ENCODE measurements at regions not wholly inside any gene's neighbourhood (a gene's known extent, or its start where the extent isn't known, plus 50 kb on each side); places are given as distances from the start of the nearest gene placed in this dataset.

GRCh38 chr12:124492879-124493808 is 74.3 kb downstream of the NCOR2 start:
- H3K4me1 ChIP-seq: peaks cover 34% of the 10 kb centered on the region
- H3K9me3 ChIP-seq: no peaks in the 10 kb centered on the region
- 74% methylated on average over 12 of the region's 17 CpGs for WGBS
- H3K36me3 ChIP-seq: peaks cover 40% of the 10 kb centered on the region
- DNase-seq (ENCODE audit: low spot score in 2 of 2): no peak
- no peak overlapping the region for H3K27ac ChIP-seq
- no peak overlapping the region for H3K4me3 ChIP-seq
- TF ChIP-seq POLR2A (IDR thresholded peaks at IDR 0.05): no peak
- no peak for TF ChIP-seq EP300 (IDR thresholded peaks at IDR 0.05)
- no peak for TF ChIP-seq CTCF (IDR thresholded peaks at IDR 0.05)
- no peak for TF ChIP-seq POLR2AphosphoS5 (IDR thresholded peaks at IDR 0.05)
- H3K27me3 ChIP-seq: no peaks in the 10 kb centered on the region

- Histone ChIP-seq H3K4me3 (no peak overlapping the region), H3K36me3 (peaks cover 40% of the 10 kb centered on the region), H3K27me3 (no peaks in the 10 kb centered on the region), H3K9me3 (no peaks in the 10 kb centered on the region), H3K27ac (no peak overlapping the region), H3K4me1 (peaks cover 23% of the 10 kb centered on the region)
- whole genome bisulfite sequencing: 90% methylated on average over 13 of the region's 20 CpGs
- DNase-seq (ENCODE audit: low spot score in 2 of 2): no peak
- TF ChIP-seq POLR2A (IDR thresholded peaks at IDR 0.05): no peak
- TF ChIP-seq EP300 (IDR thresholded peaks at IDR 0.05): no peak
- no peak for TF ChIP-seq CTCF (IDR thresholded peaks at IDR 0.05)
- TF ChIP-seq POLR2AphosphoS5 (IDR thresholded peaks at IDR 0.05): no peak
Observed at GRCh38 chr12:124491856-124492420, 75.5 kb downstream of the NCOR2 start.

GRCh38 chr12:124491310-124491709 is 76.1 kb downstream of the NCOR2 start:
- Histone ChIP-seq H3K4me1 (peaks cover 17% of the 10 kb centered on the region), H3K36me3 (peaks cover 40% of the 10 kb centered on the region), H3K27me3 (no peaks in the 10 kb centered on the region), H3K4me3 (no peak overlapping the region), H3K9me3 (no peaks in the 10 kb centered on the region), H3K27ac (no peak overlapping the region)
- 81% methylated on average over 7 of the region's 7 CpGs for WGBS
- TF ChIP-seq CTCF (IDR thresholded peaks at IDR 0.05) (no peak), POLR2A (IDR thresholded peaks at IDR 0.05) (no peak)
- no peak for DNase-seq (ENCODE audit: low spot score in 2 of 2)

- peaks cover 15% of the 10 kb centered on the region for H3K4me1 ChIP-seq
- H3K9me3 ChIP-seq: no peaks in the 10 kb centered on the region
- TF ChIP-seq POLR2AphosphoS5 (IDR thresholded peaks at IDR 0.05): no peak
- TF ChIP-seq CTCF (IDR thresholded peaks at IDR 0.05): no peak
- no peak for TF ChIP-seq EP300 (IDR thresholded peaks at IDR 0.05)
- TF ChIP-seq POLR2A (IDR thresholded peaks at IDR 0.05): no peak
- H3K27ac ChIP-seq: no peak overlapping the region
- H3K4me3 ChIP-seq: no peak overlapping the region
- peaks cover 45% of the 10 kb centered on the region for H3K36me3 ChIP-seq
- H3K27me3 ChIP-seq: no peaks in the 10 kb centered on the region
- WGBS: 49% methylated on average over 11 of the region's 17 CpGs
- peak in 1 of 2 donors; percentile 76 for DNase-seq (ENCODE audit: low spot score in 2 of 2)
Observed at GRCh38 chr12:124490584-124491305, 76.7 kb downstream of the NCOR2 start.
